ENCODE measurements at regions not wholly inside any gene's neighbourhood (a gene's known extent, or its start where the extent isn't known, plus 50 kb on each side); places are given as distances from the start of the nearest gene placed in this dataset.
"Not testable (repeated sequence)": the region's sequence is repeated elsewhere in the genome, so short reads cannot be mapped to it uniquely, and the experiment has no call there.

GRCh38 chr3:145197821-145198220, 963.2 kb downstream of the PLOD2 start:
- no peak for DNase-seq

- DNase-seq = no peak
Measured at GRCh38 chr3:145209561-145209960, 951.4 kb downstream of the PLOD2 start.

- DNase-seq = no peak
Measured at GRCh38 chr3:145219355-145220235, 941.4 kb downstream of the PLOD2 start.

GRCh38 chr3:145224886-145225285, 936.1 kb downstream of the PLOD2 start:
- DNase-seq = no peak

- DNase-seq = no peak
Measured at GRCh38 chr3:145243875-145244274, 917.1 kb downstream of the PLOD2 start.

GRCh38 chr3:145244327-145244726, 916.7 kb downstream of the PLOD2 start:
- no peak for DNase-seq

GRCh38 chr3:145246291-145246690, 914.7 kb downstream of the PLOD2 start:
- DNase-seq = no peak

- no peak for DNase-seq
Measured at GRCh38 chr3:145248928-145249327, 912.1 kb downstream of the PLOD2 start.

- DNase-seq = no peak
Measured at GRCh38 chr3:145251311-145251710, 909.7 kb downstream of the PLOD2 start.

- not testable (repeated sequence) for DNase-seq
Measured at GRCh38 chr3:145257967-145258366, 903.0 kb downstream of the PLOD2 start.

- DNase-seq = no peak
Measured at GRCh38 chr3:145259166-145259880, 901.7 kb downstream of the PLOD2 start.

- DNase-seq = not testable (repeated sequence)
Measured at GRCh38 chr3:145263458-145263857, 897.5 kb downstream of the PLOD2 start.

GRCh38 chr3:145266368-145266767, 894.6 kb downstream of the PLOD2 start:
- no peak for DNase-seq

- DNase-seq = no peak
Measured at GRCh38 chr3:145269106-145269505, 891.9 kb downstream of the PLOD2 start.

GRCh38 chr3:145272684-145273083, 888.3 kb downstream of the PLOD2 start:
- DNase-seq = no peak

- DNase-seq = no peak
Measured at GRCh38 chr3:145282505-145282904, 878.5 kb downstream of the PLOD2 start.

- no peak for DNase-seq
Measured at GRCh38 chr3:145286937-145287336, 874.0 kb downstream of the PLOD2 start.

GRCh38 chr3:145290010-145290409, 871.0 kb downstream of the PLOD2 start:
- no peak for DNase-seq

- no peak for DNase-seq
Measured at GRCh38 chr3:145294572-145294971, 866.4 kb downstream of the PLOD2 start.

GRCh38 chr3:145307272-145307671, 853.7 kb downstream of the PLOD2 start:
- no peak for DNase-seq

GRCh38 chr3:145313751-145314150, 847.2 kb downstream of the PLOD2 start:
- no peak for DNase-seq

- not testable (repeated sequence) for DNase-seq
Measured at GRCh38 chr3:145316253-145316652, 844.7 kb downstream of the PLOD2 start.

- no peak for DNase-seq
Measured at GRCh38 chr3:145326666-145327065, 834.3 kb downstream of the PLOD2 start.

- not testable (repeated sequence) for DNase-seq
Measured at GRCh38 chr3:145333427-145333826, 827.6 kb downstream of the PLOD2 start.
